ENCODE measurements at regions not wholly inside any gene's neighbourhood (a gene's known extent, or its start where the extent isn't known, plus 50 kb on each side); places are given as distances from the start of the nearest gene placed in this dataset.

DNA sequence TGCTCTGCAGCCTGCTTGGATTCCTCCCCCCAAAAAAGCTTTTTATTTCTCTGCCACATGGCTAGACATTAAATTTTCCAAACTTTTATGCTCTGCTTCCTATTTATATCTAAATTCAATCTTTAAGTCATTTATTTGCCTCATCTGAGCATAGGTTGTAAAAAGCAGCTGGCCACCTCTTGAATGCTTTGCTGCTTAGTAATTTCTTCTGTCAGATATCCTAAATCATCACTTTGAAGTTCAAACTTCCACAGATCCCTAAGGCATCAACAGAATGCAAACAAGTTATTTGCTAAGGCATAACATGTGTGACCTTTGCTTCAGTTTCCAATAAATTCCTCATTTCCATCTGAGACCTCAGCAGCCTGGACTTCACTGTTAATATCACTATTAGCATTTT is 209.6 kb downstream of the FSCB start:
- no peak for DNase-seq (ENCODE audit: low read depth)

DNA sequence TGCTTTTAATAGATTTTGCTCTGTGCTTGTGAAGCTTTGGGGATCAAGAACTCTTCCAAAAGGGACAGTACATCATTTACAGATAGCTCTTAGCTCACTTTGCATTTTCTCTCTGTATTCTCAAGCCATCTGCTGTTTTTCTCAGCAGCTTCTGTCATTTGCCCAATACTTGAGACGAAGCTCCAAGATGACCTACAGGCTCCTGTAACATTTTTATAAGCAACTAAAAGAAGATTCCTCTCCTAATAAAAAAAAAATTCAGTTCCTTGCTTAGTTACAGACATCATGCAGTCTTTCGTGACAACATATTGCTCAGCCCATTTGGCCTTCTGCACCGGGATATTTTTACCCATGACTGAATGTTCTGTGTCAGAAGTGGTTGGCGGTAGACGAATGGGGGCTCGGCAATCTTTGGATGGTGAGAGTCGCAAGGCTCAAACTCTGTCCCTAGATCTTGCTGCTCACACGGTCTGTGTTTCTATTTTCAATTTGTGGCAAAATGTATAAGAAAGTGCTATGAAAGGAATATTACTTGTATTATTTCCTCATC is 215.6 kb downstream of the FSCB start:
- peak; percentile 4 for DNase-seq (ENCODE audit: low read depth)

GRCh38 chr14:44287858-44288257 is 219.2 kb downstream of the FSCB start:
- DNase-seq (ENCODE audit: low read depth), result no peak

DNA sequence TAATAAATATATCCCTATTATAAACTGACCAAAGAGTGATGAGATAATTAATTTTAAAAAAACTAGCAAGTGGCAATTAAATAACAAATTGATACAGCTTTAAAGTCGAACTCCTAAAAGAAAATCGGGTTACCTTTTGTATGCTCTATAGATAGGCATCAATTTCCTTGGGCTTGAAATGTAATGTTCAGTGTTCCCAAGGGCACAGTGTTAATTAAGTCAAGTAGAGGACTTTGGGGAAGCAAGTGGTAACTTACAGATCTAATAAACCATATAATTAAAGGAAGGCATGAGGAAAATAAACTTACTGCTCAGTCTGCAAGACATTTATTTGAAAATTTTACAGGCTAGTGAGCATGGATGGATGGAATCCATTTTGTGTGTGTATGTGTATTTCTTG is 220.9 kb downstream of the FSCB start:
- no peak for DNase-seq (ENCODE audit: low read depth)

DNA sequence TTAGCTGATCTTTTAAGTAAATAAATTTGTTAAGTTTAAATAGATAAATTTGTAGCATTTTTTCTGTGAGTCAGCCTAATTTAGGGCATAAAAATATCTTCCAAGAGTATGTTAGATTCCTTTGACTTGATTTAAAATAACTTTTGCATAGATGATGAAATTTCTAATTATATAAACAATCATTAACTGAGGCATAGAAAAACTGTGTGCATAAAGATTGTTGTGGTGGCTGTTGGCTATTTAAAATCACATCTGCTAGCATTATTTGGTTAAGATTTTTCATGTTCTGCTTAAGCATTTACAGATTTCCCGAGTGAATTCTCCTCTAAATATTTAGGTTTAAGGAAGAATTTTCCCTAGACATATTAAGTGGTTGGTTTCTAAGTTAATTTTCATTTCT is 223.2 kb downstream of the FSCB start:
- no peak for DNase-seq (ENCODE audit: low read depth)

DNA sequence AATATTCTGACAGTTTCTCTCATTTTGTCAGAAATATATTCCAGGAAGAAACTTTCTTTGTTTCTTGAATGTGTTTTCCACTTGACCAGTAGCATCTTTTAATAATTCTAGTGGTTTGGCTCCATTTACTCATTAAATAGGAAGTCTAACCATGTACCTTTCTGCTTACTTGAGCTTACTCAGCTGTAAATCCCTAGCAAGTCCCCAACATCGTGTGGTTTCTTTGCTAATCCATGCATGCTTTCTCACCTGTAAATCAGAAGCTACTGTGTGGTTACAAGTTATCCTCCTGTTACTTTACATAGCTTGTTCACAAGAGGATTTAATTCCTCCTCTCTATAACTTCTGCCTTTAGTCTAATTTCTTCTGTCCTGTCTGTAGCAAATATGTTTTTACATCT is 227.7 kb downstream of the FSCB start:
- no peak for DNase-seq (ENCODE audit: low read depth)

DNA sequence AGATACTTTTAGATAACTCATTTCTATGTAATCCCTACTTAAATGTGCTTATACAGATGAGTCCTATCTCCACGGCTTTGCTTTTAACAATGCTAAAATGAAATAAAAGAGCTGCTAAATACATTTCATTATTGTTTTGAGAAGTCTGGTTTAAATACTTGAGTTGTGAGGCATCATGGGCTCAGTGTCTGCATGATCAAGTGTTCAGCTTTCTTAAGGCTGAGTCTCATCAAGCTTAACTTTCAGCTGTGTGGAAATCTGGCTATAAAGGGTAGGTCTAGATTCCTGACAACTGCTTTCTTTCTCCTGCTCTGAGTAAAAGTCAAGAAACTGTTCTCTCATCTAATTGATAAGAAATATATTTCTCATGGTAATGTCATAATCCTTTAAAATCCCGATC is 235.4 kb downstream of the FSCB start:
- no peak for DNase-seq (ENCODE audit: low read depth)

DNA sequence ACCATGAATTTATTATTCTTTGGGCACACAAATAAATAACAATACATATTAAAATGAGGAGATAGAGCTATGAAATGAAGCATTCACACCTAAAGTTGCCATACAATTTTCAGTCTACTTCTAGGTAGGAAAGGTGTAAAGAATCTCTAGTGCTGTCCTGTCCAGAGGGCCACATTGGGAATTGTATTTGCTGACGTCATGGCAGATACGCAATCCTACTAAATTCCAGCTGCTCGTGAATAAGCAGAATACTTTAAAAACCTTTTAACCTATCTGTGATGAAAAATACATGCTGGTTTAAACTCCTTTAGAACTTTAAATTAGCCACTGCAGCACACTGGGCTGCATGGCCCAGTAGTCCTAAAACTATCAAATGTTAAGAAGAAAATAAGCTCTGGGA is 236.1 kb downstream of the FSCB start:
- DNase-seq (ENCODE audit: low read depth), result no peak

- no peak for DNase-seq (ENCODE audit: low read depth)
Measured at GRCh38 chr14:44265246-44265645, 241.8 kb downstream of the FSCB start.

GRCh38 chr14:44215660-44216059 is 291.4 kb downstream of the FSCB start:
- DNase-seq (ENCODE audit: low read depth), result no peak

- DNase-seq (ENCODE audit: low read depth), result no peak
Measured at GRCh38 chr14:44211718-44212117, 295.4 kb downstream of the FSCB start.

- no peak for DNase-seq (ENCODE audit: low read depth)
Measured at GRCh38 chr14:44204061-44204835, 302.8 kb downstream of the FSCB start.

GRCh38 chr14:44180975-44181374 is 326.1 kb downstream of the FSCB start:
- DNase-seq (ENCODE audit: low read depth), result no peak

- DNase-seq (ENCODE audit: low read depth), result no peak
Measured at GRCh38 chr14:44170556-44170955, 336.5 kb downstream of the FSCB start.

DNA sequence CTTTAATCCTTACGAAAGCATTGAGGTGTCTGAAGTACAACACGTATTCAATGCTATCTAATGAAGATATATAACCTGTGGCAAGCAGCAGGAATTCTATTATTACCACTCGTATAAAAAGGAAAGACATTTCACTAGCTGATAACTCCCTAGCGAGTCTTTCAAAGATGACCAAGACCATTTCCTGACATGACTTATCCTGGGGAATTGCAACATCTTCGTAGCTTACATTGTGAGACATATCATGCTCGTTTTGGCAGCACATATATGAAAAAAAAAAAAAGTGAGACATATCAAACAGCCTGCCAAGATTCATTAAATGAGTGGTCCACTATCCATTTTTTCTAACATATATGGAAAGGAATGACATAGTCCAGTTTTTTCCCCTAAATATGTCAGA is 337.0 kb downstream of the FSCB start:
- peak; percentile 36 for DNase-seq (ENCODE audit: low read depth)

DNA sequence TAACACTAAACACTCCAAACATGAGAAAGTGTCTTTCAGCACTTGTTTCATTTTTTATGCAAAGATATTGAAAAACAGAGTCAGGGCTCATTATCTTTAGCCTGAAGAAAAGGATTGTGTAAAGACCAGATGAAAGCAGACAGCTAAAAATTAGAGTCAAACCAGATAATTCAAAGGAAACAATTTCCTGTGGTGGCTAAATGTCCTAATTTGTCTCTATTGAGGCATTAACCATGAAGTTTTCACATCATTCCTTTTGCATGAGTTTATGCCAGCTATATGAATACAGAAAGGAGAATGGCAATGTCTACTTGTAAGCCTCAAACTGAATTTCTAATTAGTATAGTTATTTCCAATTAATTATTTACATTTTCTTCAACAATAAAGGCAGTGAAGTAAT is 338.5 kb downstream of the FSCB start:
- DNase-seq (ENCODE audit: low read depth), result no peak

DNA sequence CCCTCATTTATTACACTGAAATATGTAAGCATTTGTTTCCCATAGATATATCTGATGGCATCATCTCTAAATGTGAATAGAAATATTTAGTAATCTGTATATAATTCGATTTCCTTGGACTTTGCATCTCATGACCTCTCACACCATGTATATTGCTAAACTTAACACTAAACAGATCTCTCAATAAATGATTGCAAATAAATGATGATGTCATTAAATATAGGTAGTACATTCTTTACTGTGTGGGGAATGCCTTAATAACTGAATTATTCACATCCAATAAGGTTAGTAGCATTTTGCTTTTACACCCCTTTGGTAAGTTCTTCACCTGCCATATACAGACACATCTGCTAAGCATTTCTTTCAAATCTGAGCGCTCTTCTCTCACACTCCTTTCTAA is 340.5 kb downstream of the FSCB start:
- no peak for DNase-seq (ENCODE audit: low read depth)

DNA sequence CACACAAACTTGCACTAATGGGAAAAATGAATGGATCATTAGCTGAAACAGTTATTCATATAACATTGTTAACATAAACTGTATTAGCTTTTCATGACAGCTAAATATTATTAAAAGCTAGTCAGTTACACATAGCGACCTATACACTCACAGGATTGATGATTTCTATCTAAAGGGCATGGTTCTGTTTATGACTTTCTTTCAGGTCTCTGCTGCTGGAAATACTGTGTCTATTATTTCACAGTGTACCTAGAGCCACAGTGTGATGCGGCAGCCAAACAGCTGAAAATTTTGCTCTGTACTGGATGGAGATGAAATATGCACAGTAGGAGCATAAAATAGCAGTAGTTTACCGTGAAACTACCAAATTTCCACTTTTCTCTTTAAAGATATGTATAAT is 341.1 kb downstream of the FSCB start:
- no peak for DNase-seq (ENCODE audit: low read depth)

- no peak for DNase-seq (ENCODE audit: low read depth)
Measured at GRCh38 chr14:44165286-44165685, 341.8 kb downstream of the FSCB start.

- no peak for DNase-seq (ENCODE audit: low read depth)
Measured at GRCh38 chr14:44163946-44164345, 343.1 kb downstream of the FSCB start.

- peak; percentile 69 for DNase-seq (ENCODE audit: low read depth)
Measured at GRCh38 chr14:44162197-44162596, 344.9 kb downstream of the FSCB start.

DNA sequence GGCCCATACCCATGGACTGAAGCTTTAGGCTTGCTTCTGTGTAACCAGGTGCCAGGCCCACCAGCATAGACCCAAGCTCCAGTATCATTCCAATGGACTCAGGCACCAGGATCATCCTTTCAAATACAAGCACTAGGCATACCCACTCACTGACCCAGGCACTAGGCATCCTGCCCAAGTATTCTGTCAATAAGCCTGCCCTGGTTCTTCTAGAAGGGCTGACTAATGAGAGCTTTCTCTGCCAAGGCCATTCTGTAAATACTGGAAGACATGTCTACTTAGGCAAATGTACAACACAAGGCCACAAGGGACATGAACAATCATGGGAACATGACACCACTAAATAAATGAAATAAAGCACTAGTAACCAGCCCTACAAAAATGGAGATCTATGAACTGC is 352.2 kb downstream of the FSCB start:
- no peak for DNase-seq (ENCODE audit: low read depth)

- DNase-seq (ENCODE audit: low read depth), result no peak
Measured at GRCh38 chr14:44154446-44154845, 352.6 kb downstream of the FSCB start.
